CD4-positive, CD25-positive, alpha-beta regulatory T cell (primary cell): ENCODE measurements at regions not wholly inside any gene's neighbourhood (a gene's known extent, or its start where the extent isn't known, plus 50 kb on each side); places are given as distances from the start of the nearest gene placed in this dataset.

Experiments
- ATAC-seq, 2 donors: fragments of 150-1000 bp; cut with Tn5 transposase; one replicate each; pipeline ENCODE4 v1.10.0; 2021; ENCODE audit warnings: low read depth in 2 of 2, moderate number of reproducible peaks in 2 of 2, moderate library complexity in 1 of 2
- DNase-seq, 3 donors: peaks; one replicate each; pipeline versions ENCODE4 v3.0.0 to v3.0.0-alpha.2; 2012 to 2022; ENCODE audit warnings: mixed read lengths in 1 of 3
- H3K27ac ChIP-seq: one replicate; pipeline ENCODE4 v1.7.0; 2013; ENCODE audit warnings: mild to moderate bottlenecking, low read length; ENCODE audit not compliant: insufficient read depth, poor library complexity, severe bottlenecking
- H3K27me3 ChIP-seq: one replicate; pipeline ENCODE4 v1.7.0; 2013; ENCODE audit warnings: low read length; ENCODE audit not compliant: control insufficient read depth, insufficient read depth
- H3K36me3 ChIP-seq: one replicate; pipeline ENCODE4 v1.7.0; 2013; ENCODE audit warnings: mild to moderate bottlenecking, low read length, moderate library complexity; ENCODE audit not compliant: control insufficient read depth, insufficient read depth
- H3K4me1 ChIP-seq: 2 replicates; pipeline ENCODE4 v1.7.0; 2013; ENCODE audit warnings: mild to moderate bottlenecking, low read length; ENCODE audit not compliant: insufficient read depth, control insufficient read depth, poor library complexity, severe bottlenecking
- H3K4me3 ChIP-seq: one replicate; pipeline ENCODE4 v1.7.0; 2013; ENCODE audit warnings: low read depth, mild to moderate bottlenecking, low read length, moderate library complexity
- H3K9me3 ChIP-seq, 2 experiments: 1 replicate in 1 of 2; 2 replicates in 1 of 2; pipeline ENCODE4 v1.7.0; 2013; ENCODE audit warnings: low read length in 2 of 2, mild to moderate bottlenecking in 1 of 2, moderate library complexity in 1 of 2; ENCODE audit not compliant: control insufficient read depth in 2 of 2
- H3K27ac Mint-ChIP-seq, 3 donors: one replicate each; pipeline ENCODE4 v1.8.0; 2020 to 2022; ENCODE audit warnings: mild to moderate bottlenecking in 3 of 3, mixed read lengths in 3 of 3, moderate library complexity in 2 of 3
- H3K27me3 Mint-ChIP-seq: one replicate; pipeline ENCODE4 v1.8.0; 2022; ENCODE audit warnings: mild to moderate bottlenecking, mixed read lengths
- H3K36me3 Mint-ChIP-seq: one replicate; pipeline ENCODE4 v1.8.0; 2020; ENCODE audit warnings: mixed read lengths
- H3K4me1 Mint-ChIP-seq, 4 donors: one replicate each; pipeline ENCODE4 v1.8.0; 2020 to 2022; ENCODE audit warnings: mixed read lengths in 4 of 4, mild to moderate bottlenecking in 1 of 4
- H3K4me3 Mint-ChIP-seq, 4 donors: one replicate each; pipeline ENCODE4 v1.8.0; 2020 to 2022; ENCODE audit warnings: mild to moderate bottlenecking in 4 of 4, mixed read lengths in 4 of 4, moderate library complexity in 3 of 4
- H3K9me3 Mint-ChIP-seq, 7 donors: one replicate each; pipeline ENCODE4 v1.8.0; 2020 to 2022; ENCODE audit warnings: mixed read lengths in 7 of 7, mild to moderate bottlenecking in 3 of 7, moderate library complexity in 2 of 7

GRCh38 chr3:117540597-117540996, 831.0 kb downstream of the TUSC7 start:
- H3K27me3 Mint-ChIP-seq = no peaks in the 10 kb centered on the region
- no peaks in the 10 kb centered on the region for H3K36me3 Mint-ChIP-seq
- H3K9me3 Mint-ChIP-seq = peaks cover 0 to 12% (median 5%) of the 10 kb centered on the region in 7 donors
- no peak for ATAC-seq
- H3K9me3 ChIP-seq = no peaks in the 10 kb centered on the region
- H3K36me3 ChIP-seq = no peaks in the 10 kb centered on the region
- no peak for DNase-seq
- H3K27ac Mint-ChIP-seq = no peak overlapping the region
- no peaks in the 10 kb centered on the region for H3K27me3 ChIP-seq
- no peak overlapping the region for H3K27ac ChIP-seq
- H3K4me3 Mint-ChIP-seq = no peak overlapping the region
- H3K4me1 Mint-ChIP-seq = no peaks in the 10 kb centered on the region
- no peaks in the 10 kb centered on the region for H3K4me1 ChIP-seq
- no peak overlapping the region for H3K4me3 ChIP-seq

GRCh38 chr3:117541721-117542120, 832.1 kb downstream of the TUSC7 start:
- no peaks in the 10 kb centered on the region for H3K36me3 Mint-ChIP-seq
- H3K9me3 Mint-ChIP-seq = peaks cover 0 to 10% (median 6%) of the 10 kb centered on the region in 7 donors
- no peaks in the 10 kb centered on the region for H3K9me3 ChIP-seq
- H3K4me3 Mint-ChIP-seq = no peak overlapping the region
- H3K36me3 ChIP-seq = no peaks in the 10 kb centered on the region
- ATAC-seq (no peak), DNase-seq (no peak)
- H3K27me3 Mint-ChIP-seq = no peaks in the 10 kb centered on the region
- H3K27ac Mint-ChIP-seq = no peak overlapping the region
- no peak overlapping the region for H3K4me3 ChIP-seq
- no peak overlapping the region for H3K27ac ChIP-seq
- H3K4me1 ChIP-seq = no peaks in the 10 kb centered on the region
- H3K4me1 Mint-ChIP-seq = no peaks in the 10 kb centered on the region
- H3K27me3 ChIP-seq = no peaks in the 10 kb centered on the region

- Histone ChIP-seq H3K4me3 (no peak overlapping the region), H3K4me1 (no peaks in the 10 kb centered on the region), H3K27ac (no peak overlapping the region), H3K27me3 (no peaks in the 10 kb centered on the region), H3K36me3 (no peaks in the 10 kb centered on the region), H3K9me3 (no peaks in the 10 kb centered on the region)
- H3K9me3 Mint-ChIP-seq = peaks cover 0 to 20% (median 6%) of the 10 kb centered on the region in 7 donors
- H3K4me3 Mint-ChIP-seq = no peak overlapping the region
- H3K4me1 Mint-ChIP-seq = no peaks in the 10 kb centered on the region
- H3K27ac Mint-ChIP-seq = no peak overlapping the region
- no peaks in the 10 kb centered on the region for H3K36me3 Mint-ChIP-seq
- no peaks in the 10 kb centered on the region for H3K27me3 Mint-ChIP-seq
- no peak for DNase-seq
- no peak for ATAC-seq
These were observed 833.9 kb downstream of the TUSC7 start for GRCh38 chr3:117543521-117543920.

- no peak overlapping the region for H3K27ac Mint-ChIP-seq
These were observed 835.9 kb downstream of the TUSC7 start for GRCh38 chr3:117545484-117545883.

GRCh38 chr3:117547956-117548550, 838.5 kb downstream of the TUSC7 start:
- no peaks in the 10 kb centered on the region for H3K4me1 ChIP-seq
- H3K27ac ChIP-seq = no peak overlapping the region
- H3K27me3 Mint-ChIP-seq = no peaks in the 10 kb centered on the region
- ATAC-seq (no peak), DNase-seq (no peak)
- H3K9me3 Mint-ChIP-seq = peaks cover 0 to 20% (median 10%) of the 10 kb centered on the region in 7 donors
- no peaks in the 10 kb centered on the region for H3K9me3 ChIP-seq
- H3K4me3 Mint-ChIP-seq = no peak overlapping the region
- H3K4me3 ChIP-seq = no peak overlapping the region
- H3K36me3 Mint-ChIP-seq = no peaks in the 10 kb centered on the region
- no peak overlapping the region for H3K27ac Mint-ChIP-seq
- H3K27me3 ChIP-seq = no peaks in the 10 kb centered on the region
- no peaks in the 10 kb centered on the region for H3K4me1 Mint-ChIP-seq
- no peaks in the 10 kb centered on the region for H3K36me3 ChIP-seq

More at GRCh38 chr3:117545484-117545883, 835.9 kb downstream of the TUSC7 start:
- no peaks in the 10 kb centered on the region for H3K4me1 ChIP-seq
- Mint-ChIP-seq H3K27me3 (no peaks in the 10 kb centered on the region), H3K9me3 (peaks cover 0 to 20% (median 6%) of the 10 kb centered on the region in 7 donors), H3K4me1 (no peaks in the 10 kb centered on the region), H3K4me3 (no peak overlapping the region), H3K36me3 (no peaks in the 10 kb centered on the region)
- H3K27me3 ChIP-seq = no peaks in the 10 kb centered on the region
- H3K27ac ChIP-seq = no peak overlapping the region
- no peaks in the 10 kb centered on the region for H3K36me3 ChIP-seq
- H3K4me3 ChIP-seq = no peak overlapping the region
- H3K9me3 ChIP-seq = no peaks in the 10 kb centered on the region
- DNase-seq = no peak
- no peak for ATAC-seq

- no peaks in the 10 kb centered on the region for H3K27me3 ChIP-seq
- no peak overlapping the region for H3K4me3 ChIP-seq
- H3K27ac ChIP-seq = no peak overlapping the region
- no peaks in the 10 kb centered on the region for H3K9me3 ChIP-seq
- Mint-ChIP-seq H3K27me3 (no peaks in the 10 kb centered on the region), H3K36me3 (no peaks in the 10 kb centered on the region), H3K27ac (no peak overlapping the region), H3K4me3 (no peak overlapping the region), H3K4me1 (no peaks in the 10 kb centered on the region), H3K9me3 (peaks cover 0 to 19% (median 10%) of the 10 kb centered on the region in 7 donors)
- DNase-seq (no peak), ATAC-seq (no peak)
- H3K36me3 ChIP-seq = no peaks in the 10 kb centered on the region
- no peaks in the 10 kb centered on the region for H3K4me1 ChIP-seq
These were observed 839.0 kb downstream of the TUSC7 start for GRCh38 chr3:117548600-117548999.

GRCh38 chr3:117549716-117550115, 840.1 kb downstream of the TUSC7 start:
- Histone ChIP-seq H3K4me1 (no peaks in the 10 kb centered on the region), H3K36me3 (no peaks in the 10 kb centered on the region), H3K27ac (no peak overlapping the region), H3K27me3 (no peaks in the 10 kb centered on the region), H3K4me3 (no peak overlapping the region), H3K9me3 (no peaks in the 10 kb centered on the region)
- DNase-seq (no peak), ATAC-seq (no peak)
- Mint-ChIP-seq H3K4me3 (no peak overlapping the region), H3K4me1 (no peaks in the 10 kb centered on the region), H3K36me3 (no peaks in the 10 kb centered on the region), H3K27me3 (no peaks in the 10 kb centered on the region), H3K27ac (no peak overlapping the region), H3K9me3 (peaks cover 0 to 20% (median 7%) of the 10 kb centered on the region in 7 donors)

GRCh38 chr3:117550766-117551165, 841.2 kb downstream of the TUSC7 start:
- H3K4me3 Mint-ChIP-seq = no peak overlapping the region
- H3K27me3 ChIP-seq = no peaks in the 10 kb centered on the region
- H3K4me1 Mint-ChIP-seq = no peaks in the 10 kb centered on the region
- no peaks in the 10 kb centered on the region for H3K4me1 ChIP-seq
- H3K9me3 ChIP-seq = no peaks in the 10 kb centered on the region
- H3K4me3 ChIP-seq = no peak overlapping the region
- H3K27me3 Mint-ChIP-seq = no peaks in the 10 kb centered on the region
- H3K9me3 Mint-ChIP-seq = peaks cover 0 to 19% (median 7%) of the 10 kb centered on the region in 7 donors
- no peaks in the 10 kb centered on the region for H3K36me3 Mint-ChIP-seq
- no peak overlapping the region for H3K27ac Mint-ChIP-seq
- H3K36me3 ChIP-seq = no peaks in the 10 kb centered on the region
- DNase-seq = no peak
- ATAC-seq = no peak
- H3K27ac ChIP-seq = no peak overlapping the region
